Trophoblast cell (in vitro differentiated cells and primary cell): ENCODE measurements at regions not wholly inside any gene's neighbourhood (a gene's known extent, or its start where the extent isn't known, plus 50 kb on each side); places are given as distances from the start of the nearest gene placed in this dataset.
"Not testable (repeated sequence)": the region's sequence is repeated elsewhere in the genome, so short reads cannot be mapped to it uniquely, and the experiment has no call there.

Experiments
- DNase-seq, 2 donors: peaks; one replicate each; pipeline ENCODE4 v3.0.0-alpha.2; 2016
- H2AFZ ChIP-seq: 2 replicates; pipeline ENCODE4 v1.6.1; 2013; ENCODE audit warnings: low read length, moderate library complexity, mild to moderate bottlenecking; ENCODE audit not compliant: insufficient read depth, poor library complexity
- H2AK5ac ChIP-seq: 2 replicates; pipeline ENCODE4 v1.6.1; 2013; ENCODE audit warnings: mild to moderate bottlenecking, low read length
- H2BK120ac ChIP-seq: 2 replicates; pipeline ENCODE4 v1.6.1; 2013; ENCODE audit warnings: low read length, mild to moderate bottlenecking, moderate library complexity; ENCODE audit not compliant: insufficient read depth, poor library complexity
- H2BK12ac ChIP-seq: 2 replicates; pipeline ENCODE4 v1.6.1; 2013; ENCODE audit warnings: mild to moderate bottlenecking, low read length, moderate library complexity
- H2BK5ac ChIP-seq: 2 replicates; pipeline ENCODE4 v1.6.1; 2013; ENCODE audit warnings: low read length, low read depth, moderate library complexity, mild to moderate bottlenecking; ENCODE audit not compliant: poor library complexity
- H3K14ac ChIP-seq: 2 replicates; pipeline ENCODE4 v1.6.1; 2013; ENCODE audit warnings: mild to moderate bottlenecking, low read length
- H3K18ac ChIP-seq: 2 replicates; pipeline ENCODE4 v1.6.1; 2013; ENCODE audit warnings: mild to moderate bottlenecking, low read length
- H3K23ac ChIP-seq: 2 replicates; pipeline ENCODE4 v1.6.1; 2013; ENCODE audit warnings: low read length
- H3K27ac ChIP-seq: 2 replicates; pipeline ENCODE4 v1.5.1; 2013; ENCODE audit warnings: low read depth, mild to moderate bottlenecking, inconsistent platforms, low read length, moderate library complexity
- H3K27me3 ChIP-seq: 2 replicates; pipeline ENCODE4 v1.6.1; 2013; ENCODE audit warnings: inconsistent platforms, mild to moderate bottlenecking, low read length, moderate library complexity; ENCODE audit not compliant: insufficient read depth
- H3K36me3 ChIP-seq, 2 experiments: 1 replicate in 1 of 2; 2 replicates in 1 of 2; pipeline ENCODE4 v1.6.1; 2013; ENCODE audit warnings: low read length in 2 of 2, mild to moderate bottlenecking in 2 of 2, moderate library complexity in 1 of 2; ENCODE audit not compliant: insufficient read depth in 2 of 2, control insufficient read depth in 1 of 2
- H3K4ac ChIP-seq: 2 replicates; pipeline ENCODE4 v1.6.1; 2013; ENCODE audit warnings: low read depth, mild to moderate bottlenecking, low read length, moderate library complexity
- H3K4me1 ChIP-seq, 2 experiments: 1 replicate in 1 of 2; 2 replicates in 1 of 2; pipeline ENCODE4 v1.6.1; 2013; ENCODE audit warnings: low read length in 2 of 2, mild to moderate bottlenecking in 2 of 2, moderate library complexity in 1 of 2; ENCODE audit not compliant: insufficient read depth in 2 of 2, control insufficient read depth in 1 of 2
- H3K4me2 ChIP-seq: 2 replicates; pipeline ENCODE4 v1.6.1; 2013; ENCODE audit warnings: inconsistent platforms, mild to moderate bottlenecking, low read length, moderate library complexity
- H3K4me3 ChIP-seq: 2 replicates; pipeline ENCODE4 v1.5.1; 2013; ENCODE audit warnings: mild to moderate bottlenecking, low read depth, low read length, inconsistent platforms
- H3K79me1 ChIP-seq: one replicate; pipeline ENCODE4 v1.6.1; 2013; ENCODE audit warnings: low read length
- H3K79me2 ChIP-seq: 2 replicates; pipeline ENCODE4 v1.6.1; 2013; ENCODE audit warnings: low read length, mild to moderate bottlenecking; ENCODE audit not compliant: control insufficient read depth, insufficient read depth, poor library complexity
- H3K9ac ChIP-seq: 2 replicates; pipeline ENCODE4 v1.6.1; 2013; ENCODE audit warnings: mild to moderate bottlenecking, low read length
- H3K9me3 ChIP-seq: 2 replicates; pipeline ENCODE4 v1.6.1; 2013; ENCODE audit warnings: low read depth, mild to moderate bottlenecking, control low read depth, inconsistent platforms, low read length; ENCODE audit not compliant: insufficient read depth
- H4K12ac ChIP-seq: 2 replicates; pipeline ENCODE4 v1.6.1; 2013; ENCODE audit warnings: low read depth, mild to moderate bottlenecking, low read length, moderate library complexity
- H4K8ac ChIP-seq: 2 replicates; pipeline ENCODE4 v1.6.1; 2013; ENCODE audit warnings: low read depth, mild to moderate bottlenecking, low read length, moderate library complexity
- H4K91ac ChIP-seq: one replicate; pipeline ENCODE4 v1.6.1; 2013; ENCODE audit warnings: low read depth, mild to moderate bottlenecking, low read length, moderate library complexity
- WGBS: extraction: QIAGEN DNeasy Blood & Tissue Kit; methylation state at CpG from one replicate; pipeline ENCODE4 v1.1.7; 2013; ENCODE audit warnings: missing lambda C conversion rate; ENCODE audit not compliant: insufficient read length, insufficient coverage; ENCODE audit errors: extremely low coverage; 5-methylcytosine and 5-hydroxymethylcytosine counted together

- no peaks in the 10 kb centered on the region for H3K9me3 ChIP-seq
- no peak overlapping the region for H2AK5ac ChIP-seq
- H3K4me3 ChIP-seq = no peak overlapping the region
- no peak overlapping the region for H2BK120ac ChIP-seq
- H3K4ac ChIP-seq = no peak overlapping the region
- no peak overlapping the region for H3K9ac ChIP-seq
- no peak overlapping the region for H3K14ac ChIP-seq
- no peak overlapping the region for H4K91ac ChIP-seq
- no peak overlapping the region for H4K12ac ChIP-seq
- H3K79me2 ChIP-seq = no peaks in the 10 kb centered on the region
- no peaks in the 10 kb centered on the region for H3K4me1 ChIP-seq
- no peaks in the 10 kb centered on the region for H3K79me1 ChIP-seq
- no peak overlapping the region for H3K23ac ChIP-seq
- no peak overlapping the region for H3K4me2 ChIP-seq
- no peak for DNase-seq
- no peak overlapping the region for H2AFZ ChIP-seq
- H3K27ac ChIP-seq = no peak overlapping the region
- H4K8ac ChIP-seq = no peak overlapping the region
- no peaks in the 10 kb centered on the region for H3K36me3 ChIP-seq
- no peaks in the 10 kb centered on the region for H3K27me3 ChIP-seq
- H2BK5ac ChIP-seq = no peak overlapping the region
- no peak overlapping the region for H3K18ac ChIP-seq
- no peak overlapping the region for H2BK12ac ChIP-seq
These were observed 137.7 kb upstream of the FAT1 start for GRCh38 chr4:186861317-186861716.

- H3K36me3 ChIP-seq = no peaks in the 10 kb centered on the region
- no peak overlapping the region for H3K23ac ChIP-seq
- no peak overlapping the region for H2AK5ac ChIP-seq
- WGBS = no CpG with 5 or more reads among the region's 3 CpGs
- no peak overlapping the region for H4K8ac ChIP-seq
- no peaks in the 10 kb centered on the region for H3K27me3 ChIP-seq
- H4K91ac ChIP-seq = no peak overlapping the region
- H2BK120ac ChIP-seq = no peak overlapping the region
- no peak overlapping the region for H3K27ac ChIP-seq
- H3K9me3 ChIP-seq = no peaks in the 10 kb centered on the region
- DNase-seq = no peak
- no peak overlapping the region for H3K4me2 ChIP-seq
- no peaks in the 10 kb centered on the region for H3K4me1 ChIP-seq
- no peak overlapping the region for H4K12ac ChIP-seq
- no peak overlapping the region for H3K14ac ChIP-seq
- no peaks in the 10 kb centered on the region for H3K79me1 ChIP-seq
- H2AFZ ChIP-seq = no peak overlapping the region
- no peak overlapping the region for H2BK12ac ChIP-seq
- H3K18ac ChIP-seq = no peak overlapping the region
- H3K4ac ChIP-seq = no peak overlapping the region
- no peaks in the 10 kb centered on the region for H3K79me2 ChIP-seq
- no peak overlapping the region for H2BK5ac ChIP-seq
- no peak overlapping the region for H3K4me3 ChIP-seq
- no peak overlapping the region for H3K9ac ChIP-seq
These were observed 148.2 kb upstream of the FAT1 start for GRCh38 chr4:186871856-186872255.

DNA sequence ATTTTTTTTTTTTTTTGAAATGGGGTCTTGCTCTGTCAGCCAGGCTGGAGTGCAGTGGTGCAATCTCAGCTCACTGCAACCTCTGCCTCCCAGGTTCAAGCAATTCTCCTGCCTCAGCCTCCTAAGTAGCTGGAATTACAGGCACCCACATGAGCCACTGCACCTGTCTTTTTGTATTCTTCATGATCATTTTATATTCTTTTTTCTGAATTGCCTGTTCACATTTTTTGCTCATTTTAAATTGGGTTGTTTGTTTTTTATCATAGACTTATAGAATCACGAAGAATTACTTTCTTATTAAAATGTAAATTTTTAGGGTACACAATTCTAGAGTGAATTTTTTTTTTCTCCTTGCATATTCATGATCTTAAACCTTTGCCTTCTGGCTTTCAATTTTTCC is 149.4 kb upstream of the FAT1 start:
- H3K18ac ChIP-seq, H4K8ac ChIP-seq, H3K9me3 ChIP-seq, H3K14ac ChIP-seq, H3K23ac ChIP-seq, H2AFZ ChIP-seq, H3K27me3 ChIP-seq, H2BK12ac ChIP-seq, H4K12ac ChIP-seq, H3K4me2 ChIP-seq, DNase-seq, H3K79me1 ChIP-seq, H3K27ac ChIP-seq, H3K9ac ChIP-seq, H2AK5ac ChIP-seq, H3K4me3 ChIP-seq, H3K36me3 ChIP-seq, H3K4ac ChIP-seq, H3K4me1 ChIP-seq, H2BK5ac ChIP-seq, H2BK120ac ChIP-seq, H3K79me2 ChIP-seq, H4K91ac ChIP-seq: not testable (repeated sequence)
- no CpG with 5 or more reads among the region's 1 CpG for WGBS

- no peak overlapping the region for H4K12ac ChIP-seq
- H2BK120ac ChIP-seq = no peak overlapping the region
These were observed 151.8 kb upstream of the FAT1 start for GRCh38 chr4:186875476-186875875.

More at GRCh38 chr4:186875476-186875875, 151.8 kb upstream of the FAT1 start:
- Histone ChIP-seq H3K36me3 (no peaks in the 10 kb centered on the region), H3K4ac (no peak overlapping the region), H3K14ac (no peak overlapping the region), H3K4me2 (no peak overlapping the region), H4K8ac (no peak overlapping the region), H2AFZ (no peak overlapping the region), H3K9ac (no peak overlapping the region), H3K4me1 (no peaks in the 10 kb centered on the region), H3K4me3 (no peak overlapping the region), H4K91ac (no peak overlapping the region), H3K27me3 (no peaks in the 10 kb centered on the region), H3K27ac (no peak overlapping the region), H2AK5ac (no peak overlapping the region), H2BK12ac (no peak overlapping the region), H3K79me1 (no peaks in the 10 kb centered on the region), H3K9me3 (no peaks in the 10 kb centered on the region), H3K18ac (no peak overlapping the region), H3K23ac (no peak overlapping the region), H3K79me2 (no peaks in the 10 kb centered on the region), H2BK5ac (no peak overlapping the region)
- WGBS = no CpG with 5 or more reads among the region's 1 CpG
- no peak for DNase-seq
